Urinary bladder (tissue), 3 donors: ENCODE measurements at regions not wholly inside any gene's neighbourhood (a gene's known extent, or its start where the extent isn't known, plus 50 kb on each side); places are given as distances from the start of the nearest gene placed in this dataset.

Experiments used
- DNase-seq: peaks from one replicate; pipeline ENCODE4 v3.0.0-alpha.2; 2015; ENCODE audit errors: extremely low spot score
- H3K27ac ChIP-seq: one replicate; pipeline ENCODE4 v1.5.1; 2013; ENCODE audit warnings: low read depth, mild to moderate bottlenecking, moderate library complexity
- H3K36me3 ChIP-seq: one replicate; pipeline ENCODE4 v1.6.1; 2013; ENCODE audit warnings: mild to moderate bottlenecking, moderate library complexity; ENCODE audit not compliant: insufficient read depth
- H3K4me1 ChIP-seq: one replicate; pipeline ENCODE4 v1.6.1; 2013; ENCODE audit warnings: mild to moderate bottlenecking, moderate library complexity; ENCODE audit not compliant: insufficient read depth
- H3K4me3 ChIP-seq: one replicate; pipeline ENCODE4 v1.5.1; 2013; ENCODE audit warnings: low read depth, low read length
- WGBS: extraction: QIAGEN DNeasy Blood & Tissue Kit; methylation state at CpG from one replicate; pipeline ENCODE4 v1.1.7; 2013; 5-methylcytosine and 5-hydroxymethylcytosine counted together
- donor health status: healthy with polysubstance abuse.
- donor health status: healthy.

DNA sequence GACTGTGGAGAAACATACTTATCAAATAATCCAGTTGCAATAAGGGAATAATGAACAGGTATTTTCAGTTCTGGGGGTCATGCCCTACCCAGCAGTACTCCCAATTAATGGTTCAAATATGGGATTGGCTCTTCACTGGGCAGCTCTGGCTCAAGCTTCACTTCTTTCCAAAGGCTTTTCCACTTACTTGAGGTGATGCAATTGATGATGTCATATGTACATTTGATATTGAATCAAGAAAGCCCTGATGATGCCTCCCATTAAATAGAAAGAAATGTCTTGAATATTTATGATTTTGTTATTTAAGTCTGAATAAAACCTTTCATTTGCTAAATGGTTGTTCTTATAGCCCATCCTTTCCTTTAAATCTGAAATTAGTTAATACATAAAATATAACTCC lies 789.9 kb downstream of the USP25 start:
- Histone ChIP-seq H3K36me3 (no peaks in the 10 kb centered on the region), H3K4me1 (no peaks in the 10 kb centered on the region), H3K4me3 (no peak overlapping the region), H3K27ac (no peak overlapping the region)
- DNase-seq: no peak

DNA sequence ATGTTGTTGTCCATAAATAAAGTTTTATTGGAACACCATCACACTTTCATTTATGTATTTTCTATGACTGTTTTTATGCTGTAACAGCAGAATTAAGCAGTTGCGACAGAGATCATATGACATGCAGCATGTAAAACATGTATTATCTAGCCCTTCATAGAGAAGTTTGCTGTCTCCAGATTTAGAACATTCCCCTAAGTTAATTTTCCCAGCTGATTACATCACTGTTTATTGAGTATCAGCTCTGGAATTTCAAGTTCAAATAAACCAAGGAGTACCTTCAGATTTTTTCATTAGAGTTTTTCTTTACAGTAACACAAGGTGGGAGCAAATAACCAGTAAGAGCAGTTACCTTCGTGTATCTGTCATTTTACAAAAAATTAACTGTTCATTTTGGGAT lies 792.8 kb downstream of the USP25 start:
- Histone ChIP-seq H3K4me1 (no peaks in the 10 kb centered on the region), H3K27ac (no peak overlapping the region), H3K36me3 (no peaks in the 10 kb centered on the region), H3K4me3 (no peak overlapping the region)
- DNase-seq: no peak
- 53% methylated on average over 2 of the region's 2 CpGs for WGBS

DNA sequence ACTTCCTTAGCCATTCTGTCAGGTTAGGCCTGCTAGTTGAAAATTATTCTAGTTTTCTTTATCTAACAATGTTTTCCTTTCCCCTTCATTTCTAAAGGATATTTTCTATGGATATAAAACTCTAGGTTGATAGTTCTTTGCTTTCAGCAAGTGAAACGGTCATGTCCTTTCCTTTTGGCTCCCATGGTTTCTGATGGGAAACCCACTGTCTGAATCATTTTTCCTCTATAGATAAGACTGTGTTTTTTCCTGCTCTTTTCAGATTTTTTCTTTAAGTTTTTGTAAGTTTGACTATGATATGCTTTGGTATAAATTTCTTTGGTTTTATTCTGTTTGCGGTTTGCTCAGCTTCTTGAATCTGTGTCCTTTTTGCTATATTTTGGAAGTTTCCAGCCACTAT lies 800.9 kb downstream of the USP25 start:
- Histone ChIP-seq H3K27ac (no peak overlapping the region), H3K4me1 (no peaks in the 10 kb centered on the region), H3K4me3 (no peak overlapping the region), H3K36me3 (no peaks in the 10 kb centered on the region)
- 97% methylated on average over 2 of the region's 2 CpGs for WGBS
- no peak for DNase-seq

DNA sequence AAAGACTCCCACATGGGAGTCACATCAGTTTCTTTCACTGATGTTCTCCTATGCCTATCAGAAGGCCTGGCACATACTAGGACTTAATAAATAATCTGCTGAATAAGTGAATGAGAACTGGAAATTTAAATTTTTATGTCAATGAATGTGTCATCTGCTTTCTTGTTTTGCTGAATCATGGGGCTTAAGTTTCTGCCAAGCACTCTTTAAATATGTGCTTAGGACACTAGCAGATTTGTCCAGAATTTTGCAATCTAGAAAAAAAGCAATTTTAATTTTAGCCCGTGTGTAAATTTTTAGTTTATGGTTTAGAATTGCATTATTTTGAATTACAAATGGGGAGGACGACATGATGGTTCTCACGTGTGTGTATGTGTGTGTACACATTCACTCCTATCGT lies 803.1 kb downstream of the USP25 start:
- Histone ChIP-seq H3K27ac (no peak overlapping the region), H3K36me3 (no peaks in the 10 kb centered on the region), H3K4me1 (no peaks in the 10 kb centered on the region), H3K4me3 (no peak overlapping the region)
- WGBS: 73% methylated on average over 4 of the region's 4 CpGs
- no peak for DNase-seq

DNA sequence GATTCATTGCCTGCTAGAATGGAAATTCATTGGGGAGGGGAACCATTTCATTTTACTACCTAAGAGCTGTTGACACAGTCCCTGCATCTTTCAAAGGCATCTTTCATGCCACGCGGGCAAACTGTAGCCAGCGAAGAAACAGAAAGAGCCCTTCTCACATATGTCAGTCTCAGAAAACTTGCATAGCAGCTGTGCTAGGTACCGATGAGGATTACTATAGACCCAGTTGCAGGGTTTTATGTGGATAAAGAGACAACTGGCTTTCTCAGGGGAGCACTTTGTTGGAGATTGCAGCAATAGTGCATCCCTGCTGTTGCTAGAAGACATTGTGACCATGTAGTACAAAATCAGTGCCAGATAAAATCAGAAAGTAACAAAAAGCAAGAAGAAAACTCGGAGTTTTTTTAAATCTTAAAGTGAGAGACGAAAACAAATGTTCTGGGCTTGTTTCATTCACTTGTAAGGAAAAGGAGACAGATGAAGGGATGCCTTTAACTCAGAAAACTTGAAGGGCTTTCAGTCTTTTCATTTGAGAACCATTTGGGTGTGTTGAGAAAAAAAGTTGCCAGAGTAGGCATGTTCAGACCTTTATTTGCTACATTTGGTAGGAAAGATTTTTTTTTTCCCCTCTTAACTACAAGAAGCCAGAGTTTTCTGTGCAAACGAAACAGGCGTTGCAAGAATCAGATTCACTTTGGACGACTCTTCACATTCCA lies 804.1 kb downstream of the USP25 start:
- H3K4me1 ChIP-seq: no peaks in the 10 kb centered on the region
- no peaks in the 10 kb centered on the region for H3K36me3 ChIP-seq
- 39% methylated on average over 9 of the region's 9 CpGs for WGBS
- H3K4me3 ChIP-seq: peak overlapping the region; percentile 19
- DNase-seq: no peak
- H3K27ac ChIP-seq: no peak overlapping the region

DNA sequence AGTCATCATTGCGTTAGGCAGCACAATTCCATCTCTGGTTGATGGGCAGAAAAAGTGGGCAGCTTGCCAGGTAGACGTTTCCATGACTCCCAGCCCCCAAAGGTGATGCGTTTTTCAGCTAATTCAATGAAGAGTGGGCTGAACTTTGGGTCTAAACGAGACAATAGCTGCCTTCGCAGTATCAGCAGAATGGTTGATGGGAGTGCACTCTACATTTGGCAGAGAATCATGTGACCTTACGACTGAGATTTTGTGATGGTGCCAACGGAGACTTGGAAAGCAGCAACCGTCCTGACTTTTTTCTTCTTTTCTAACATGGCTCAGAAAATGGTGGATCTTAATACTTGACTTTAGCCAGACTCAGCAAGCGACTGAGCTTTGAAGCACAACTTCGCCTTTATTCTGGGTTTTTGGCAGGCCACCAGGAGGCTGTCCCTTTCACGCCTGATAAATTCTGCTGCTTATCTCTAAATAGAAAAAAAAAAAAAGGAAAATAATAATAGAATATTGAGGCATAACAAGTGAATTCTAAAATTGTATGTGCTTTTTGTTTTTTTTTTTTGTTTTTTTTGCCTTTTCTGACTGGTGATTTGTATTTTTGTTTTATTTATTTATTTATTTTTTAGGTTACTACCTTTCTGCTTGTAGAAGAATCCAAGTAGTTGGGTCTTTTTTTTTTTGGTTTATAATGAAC lies 804.8 kb downstream of the USP25 start:
- Histone ChIP-seq H3K4me3 (peak overlapping the region; percentile 19), H3K36me3 (no peaks in the 10 kb centered on the region), H3K27ac (no peak overlapping the region), H3K4me1 (no peaks in the 10 kb centered on the region)
- 20% methylated on average over 11 of the region's 11 CpGs for WGBS
- peak; percentile 76 for DNase-seq

DNA sequence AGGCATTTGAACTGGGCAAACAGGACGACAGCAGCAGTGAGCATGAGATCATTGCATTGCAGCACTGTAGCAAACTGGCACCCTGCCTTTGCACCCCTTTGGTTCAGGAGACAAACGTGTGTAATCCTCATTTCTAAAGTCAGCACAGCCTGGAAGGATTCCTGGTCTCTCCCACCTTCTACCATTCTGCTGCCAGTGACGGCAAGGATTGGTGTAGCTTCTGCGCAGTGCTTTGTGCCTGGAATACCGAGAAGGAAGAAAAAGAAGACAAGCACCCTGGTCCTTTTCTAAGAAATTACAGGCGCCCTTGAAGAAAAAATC lies 805.3 kb downstream of the USP25 start:
- H3K4me1 ChIP-seq: no peaks in the 10 kb centered on the region
- no peaks in the 10 kb centered on the region for H3K36me3 ChIP-seq
- no peak overlapping the region for H3K27ac ChIP-seq
- H3K4me3 ChIP-seq: peak overlapping the region; percentile 22
- 31% methylated on average over 6 of the region's 6 CpGs for WGBS
- peak; percentile 20 for DNase-seq

DNA sequence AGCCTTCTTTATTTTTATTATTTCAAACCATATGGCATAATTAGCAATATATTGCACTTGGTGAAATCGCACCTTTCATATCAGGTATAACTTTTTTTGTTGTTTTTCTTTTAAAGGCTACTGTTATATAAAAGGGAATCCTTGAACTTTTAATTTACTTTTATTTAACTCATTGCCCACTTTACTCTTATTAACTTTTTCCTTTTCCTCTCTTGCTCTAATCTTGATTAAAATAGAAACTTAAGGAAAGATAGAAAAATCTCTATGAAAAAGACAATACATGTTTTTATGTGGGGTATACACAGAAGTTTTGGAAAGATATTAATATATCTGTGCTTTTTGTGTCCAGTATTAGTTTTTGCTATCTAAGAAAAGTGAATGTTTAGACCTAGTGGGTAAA lies 805.8 kb downstream of the USP25 start:
- H3K36me3 ChIP-seq: no peaks in the 10 kb centered on the region
- DNase-seq: no peak
- WGBS: 71% methylated on average over 1 of the region's 1 CpG
- no peak overlapping the region for H3K4me3 ChIP-seq
- no peak overlapping the region for H3K27ac ChIP-seq
- H3K4me1 ChIP-seq: no peaks in the 10 kb centered on the region

DNA sequence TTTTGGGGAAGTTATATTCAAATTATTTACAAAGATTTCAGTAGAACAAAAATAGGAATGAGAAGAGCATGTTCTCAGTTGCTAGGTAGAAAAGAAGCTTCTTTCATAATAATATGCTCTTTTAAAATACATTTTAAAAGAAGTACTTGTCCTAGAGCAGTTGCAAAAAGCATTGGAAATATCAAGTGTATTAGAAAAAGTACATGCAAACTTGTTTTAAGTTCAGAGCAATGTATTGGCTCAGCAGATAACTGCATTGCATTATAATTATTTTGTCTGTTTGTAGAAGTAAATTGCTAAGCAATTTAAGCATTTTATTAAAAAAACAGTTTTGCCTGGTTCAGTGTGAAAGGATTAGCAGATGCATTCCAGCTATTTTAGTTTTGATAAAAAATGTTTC lies 806.4 kb downstream of the USP25 start:
- DNase-seq: no peak
- H3K4me3 ChIP-seq: no peak overlapping the region
- no peaks in the 10 kb centered on the region for H3K36me3 ChIP-seq
- H3K27ac ChIP-seq: no peak overlapping the region
- no peaks in the 10 kb centered on the region for H3K4me1 ChIP-seq

DNA sequence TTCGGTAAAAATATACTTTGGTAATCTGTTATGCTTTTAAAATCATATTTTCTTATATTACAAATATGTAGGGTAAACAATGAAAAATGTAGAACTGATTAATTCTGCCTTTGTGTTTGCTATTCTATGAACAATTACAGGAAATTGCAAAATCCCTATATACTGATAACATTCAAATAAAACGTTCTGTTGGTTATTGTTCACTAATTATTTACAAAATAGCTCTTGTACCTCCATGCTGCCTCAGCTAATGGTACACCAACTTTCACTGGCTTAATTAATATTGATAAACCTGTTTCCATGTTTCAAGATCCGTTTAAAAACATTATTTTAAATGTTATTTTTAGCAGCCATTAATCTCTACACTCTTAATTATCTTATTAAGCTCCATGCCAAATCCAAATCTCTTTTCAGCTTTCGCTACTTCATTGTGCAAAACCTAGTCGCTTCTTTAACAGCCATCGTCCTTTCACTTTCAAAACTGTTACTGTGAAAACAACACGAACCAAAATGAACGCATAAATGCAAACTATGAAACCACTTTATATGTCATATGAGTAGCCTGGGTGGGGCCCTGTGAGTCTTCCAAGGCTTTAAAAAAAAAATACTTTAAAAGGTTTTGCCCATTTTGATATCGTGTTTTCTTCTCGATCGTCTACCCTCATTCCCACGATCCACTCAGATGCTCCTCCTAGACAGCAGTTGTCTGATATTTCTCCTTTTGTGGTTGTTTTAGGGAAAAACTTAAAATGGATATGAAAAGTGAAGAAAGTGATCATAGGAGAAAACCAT lies 807.1 kb downstream of the USP25 start:
- no peak overlapping the region for H3K27ac ChIP-seq
- no peak overlapping the region for H3K4me3 ChIP-seq
- no peaks in the 10 kb centered on the region for H3K4me1 ChIP-seq
- 66% methylated on average over 12 of the region's 12 CpGs for WGBS
- no peak for DNase-seq
- H3K36me3 ChIP-seq: no peaks in the 10 kb centered on the region

DNA sequence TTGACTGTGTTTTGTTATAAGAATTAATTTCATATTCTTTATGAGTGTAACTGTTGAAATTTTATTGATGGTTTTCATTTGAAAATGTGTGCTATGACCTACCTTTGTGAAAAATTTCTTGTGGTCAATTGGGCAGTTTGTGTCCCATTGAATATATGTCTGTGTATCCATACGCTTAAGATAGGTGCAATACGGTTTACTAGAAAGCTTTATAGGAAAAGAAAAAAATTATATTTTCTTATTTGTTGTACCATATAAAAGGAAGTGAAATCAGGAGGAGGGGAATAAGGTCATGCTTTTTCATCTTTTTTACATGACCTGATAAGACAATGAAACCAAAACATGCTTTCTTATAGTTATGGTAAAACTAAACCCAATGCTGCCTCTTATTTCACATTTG lies 807.7 kb downstream of the USP25 start:
- peak overlapping the region; percentile 23 for H3K27ac ChIP-seq
- H3K4me3 ChIP-seq: no peak overlapping the region
- H3K4me1 ChIP-seq: no peaks in the 10 kb centered on the region
- WGBS: 81% methylated on average over 2 of the region's 2 CpGs
- no peaks in the 10 kb centered on the region for H3K36me3 ChIP-seq
- DNase-seq: no peak

DNA sequence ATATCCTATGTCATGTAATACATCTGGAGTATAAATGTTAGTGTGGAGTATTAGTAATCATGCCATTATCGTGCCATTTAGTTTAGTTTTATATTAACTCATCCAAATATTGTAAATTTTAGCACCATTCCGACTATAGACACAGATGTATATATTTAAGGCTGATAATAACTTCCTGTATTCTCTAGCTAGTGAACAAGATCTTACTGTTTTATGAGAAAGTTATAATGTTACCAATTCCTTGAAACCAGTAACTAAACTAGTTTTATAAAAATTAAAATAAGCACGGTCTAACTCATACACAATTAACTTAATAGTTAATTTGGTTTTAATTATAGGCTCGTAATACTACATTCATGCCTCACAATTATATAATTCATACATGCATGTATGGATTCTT lies 808.6 kb downstream of the USP25 start:
- DNase-seq: no peak
- Histone ChIP-seq H3K4me1 (no peaks in the 10 kb centered on the region), H3K36me3 (no peaks in the 10 kb centered on the region), H3K27ac (no peak overlapping the region), H3K4me3 (no peak overlapping the region)
- 80% methylated on average over 4 of the region's 4 CpGs for WGBS

DNA sequence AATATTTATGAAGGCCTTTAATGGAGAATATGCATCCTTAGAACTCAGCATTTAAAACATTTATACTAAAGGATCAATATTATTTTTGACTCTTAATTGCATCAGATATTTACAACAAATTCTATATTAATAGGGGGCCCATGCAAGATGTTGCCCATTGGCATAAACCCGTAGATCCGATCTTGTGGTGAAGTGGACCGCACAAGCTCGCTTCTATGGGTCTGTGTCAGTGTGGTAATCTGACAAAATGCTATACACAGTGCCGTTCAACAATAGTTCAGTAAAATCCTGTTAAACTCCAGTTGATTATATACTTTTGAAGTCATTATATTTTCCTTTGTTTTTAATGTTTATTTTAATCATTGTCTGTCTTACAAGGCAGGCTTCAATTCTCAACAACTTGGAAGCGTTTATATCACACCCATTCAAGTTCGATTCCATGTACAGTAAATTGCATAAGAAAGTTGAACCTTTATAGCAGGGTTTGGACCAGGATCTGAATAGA lies 809.2 kb downstream of the USP25 start:
- 96% methylated on average over 7 of the region's 7 CpGs for WGBS
- DNase-seq: no peak
- H3K4me3 ChIP-seq: no peak overlapping the region

More for the DNA sequence above, 809.2 kb downstream of the USP25 start:
- H3K4me1 ChIP-seq: no peaks in the 10 kb centered on the region
- no peaks in the 10 kb centered on the region for H3K36me3 ChIP-seq
- no peak overlapping the region for H3K27ac ChIP-seq
